Upper lobe of right lung (tissue), 1 donor: ENCODE measurements at regions not wholly inside any gene's neighbourhood (a gene's known extent, or its start where the extent isn't known, plus 50 kb on each side); places are given as distances from the start of the nearest gene placed in this dataset.

Source experiments
- ATAC-seq: fragments of 200-7000 bp; cut with Tn5 transposase; one replicate; pipeline ENCODE4 v1.9.1; 2020; ENCODE audit warnings: mild to moderate bottlenecking, moderate library complexity
- DNase-seq: peaks from one replicate; pipeline ENCODE4 v3.0.0-alpha.2; 2020
- H3K27ac ChIP-seq: fragments of 200-600 bp; one replicate; pipeline ENCODE4 v1.8.0; 2022
- H3K27me3 ChIP-seq: fragments of 200-600 bp; one replicate; pipeline ENCODE4 v1.8.0; 2022; ENCODE audit warnings: mild to moderate bottlenecking
- H3K36me3 ChIP-seq: fragments of 200-600 bp; one replicate; pipeline ENCODE4 v1.8.0; 2022
- H3K4me1 ChIP-seq: fragments of 200-600 bp; one replicate; pipeline ENCODE4 v1.8.0; 2022
- H3K4me3 ChIP-seq: fragments of 200-600 bp; one replicate; pipeline ENCODE4 v1.8.0; 2022; ENCODE audit warnings: mild to moderate bottlenecking
- H3K9me3 ChIP-seq: fragments of 200-600 bp; one replicate; pipeline ENCODE4 v1.8.0; 2022
- intact Hi-C: fragments of 100-400 bp; cut with DNase I; formaldehyde crosslinking; loops from one replicate; pipeline ENCODE4 v1.11.0; 2022
- TF ChIP-seq, protein P1 (sequence below): fragments of 200-600 bp; IDR thresholded peaks from one replicate; pipeline ENCODE4 v1.8.0; 2022; ENCODE audit warnings: antibody characterized with exemption
- donor health status: DM: no; HTN: yes; CAD: no; lungs with severe emphysema.

DNA sequence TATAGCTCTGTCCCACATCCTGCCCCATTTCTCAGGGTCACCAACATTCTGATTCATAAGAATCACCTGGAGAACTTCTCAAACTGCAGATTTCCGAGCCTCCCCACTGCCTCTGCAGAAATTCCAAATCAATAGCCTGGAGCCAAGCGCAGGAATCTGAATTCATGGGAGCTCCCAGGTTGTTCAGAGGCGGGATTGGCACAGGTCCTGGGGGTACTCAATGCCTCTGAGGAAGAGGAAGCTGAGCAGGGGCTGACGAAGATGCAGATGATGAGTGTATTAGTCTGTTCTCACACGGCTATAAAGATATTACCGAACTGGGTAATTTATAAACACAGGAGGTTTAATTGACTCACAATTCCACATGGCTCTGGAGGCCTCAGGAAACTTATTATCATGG is 455.5 kb downstream of the MATN1 start:
- TF ChIP-seq, protein P1, sequence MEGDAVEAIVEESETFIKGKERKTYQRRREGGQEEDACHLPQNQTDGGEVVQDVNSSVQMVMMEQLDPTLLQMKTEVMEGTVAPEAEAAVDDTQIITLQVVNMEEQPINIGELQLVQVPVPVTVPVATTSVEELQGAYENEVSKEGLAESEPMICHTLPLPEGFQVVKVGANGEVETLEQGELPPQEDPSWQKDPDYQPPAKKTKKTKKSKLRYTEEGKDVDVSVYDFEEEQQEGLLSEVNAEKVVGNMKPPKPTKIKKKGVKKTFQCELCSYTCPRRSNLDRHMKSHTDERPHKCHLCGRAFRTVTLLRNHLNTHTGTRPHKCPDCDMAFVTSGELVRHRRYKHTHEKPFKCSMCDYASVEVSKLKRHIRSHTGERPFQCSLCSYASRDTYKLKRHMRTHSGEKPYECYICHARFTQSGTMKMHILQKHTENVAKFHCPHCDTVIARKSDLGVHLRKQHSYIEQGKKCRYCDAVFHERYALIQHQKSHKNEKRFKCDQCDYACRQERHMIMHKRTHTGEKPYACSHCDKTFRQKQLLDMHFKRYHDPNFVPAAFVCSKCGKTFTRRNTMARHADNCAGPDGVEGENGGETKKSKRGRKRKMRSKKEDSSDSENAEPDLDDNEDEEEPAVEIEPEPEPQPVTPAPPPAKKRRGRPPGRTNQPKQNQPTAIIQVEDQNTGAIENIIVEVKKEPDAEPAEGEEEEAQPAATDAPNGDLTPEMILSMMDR: no peak
- intact Hi-C loops: no loop called here
- Histone ChIP-seq H3K27ac (no peak overlapping the region), H3K9me3 (no peaks in the 10 kb centered on the region), H3K27me3 (peaks cover 9% of the 10 kb centered on the region), H3K36me3 (no peaks in the 10 kb centered on the region), H3K4me1 (no peaks in the 10 kb centered on the region), H3K4me3 (no peak overlapping the region)
- ATAC-seq: no peak
- DNase-seq: no peak

DNA sequence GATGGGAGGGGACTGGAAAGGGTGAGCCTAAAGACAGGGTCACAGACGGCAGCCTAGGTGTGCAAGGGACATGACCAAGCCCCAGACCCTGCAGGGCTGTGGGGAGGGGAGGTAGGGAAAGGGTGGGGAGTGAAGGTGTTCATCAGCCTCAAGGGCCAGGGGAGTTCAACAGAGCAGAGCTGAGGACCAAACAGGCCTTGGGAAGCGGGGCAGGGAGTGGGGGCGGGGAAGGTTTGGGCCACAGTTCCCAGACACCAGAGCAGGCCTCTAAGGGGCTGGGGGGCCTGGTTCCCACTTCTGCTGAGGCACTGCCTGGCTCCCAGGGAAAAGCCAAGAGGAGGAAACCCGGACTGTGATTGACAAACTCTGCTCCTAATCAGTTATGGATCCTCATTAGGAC is 456.3 kb downstream of the MATN1 start:
- no peak for DNase-seq
- H3K4me3 ChIP-seq: no peak overlapping the region
- H3K27me3 ChIP-seq: peaks cover 9% of the 10 kb centered on the region
- H3K36me3 ChIP-seq: no peaks in the 10 kb centered on the region
- intact Hi-C loops: no loop called here
- TF ChIP-seq, protein P1: no peak
- no peak for ATAC-seq
- H3K9me3 ChIP-seq: no peaks in the 10 kb centered on the region
- no peak overlapping the region for H3K27ac ChIP-seq
- H3K4me1 ChIP-seq: no peaks in the 10 kb centered on the region

DNA sequence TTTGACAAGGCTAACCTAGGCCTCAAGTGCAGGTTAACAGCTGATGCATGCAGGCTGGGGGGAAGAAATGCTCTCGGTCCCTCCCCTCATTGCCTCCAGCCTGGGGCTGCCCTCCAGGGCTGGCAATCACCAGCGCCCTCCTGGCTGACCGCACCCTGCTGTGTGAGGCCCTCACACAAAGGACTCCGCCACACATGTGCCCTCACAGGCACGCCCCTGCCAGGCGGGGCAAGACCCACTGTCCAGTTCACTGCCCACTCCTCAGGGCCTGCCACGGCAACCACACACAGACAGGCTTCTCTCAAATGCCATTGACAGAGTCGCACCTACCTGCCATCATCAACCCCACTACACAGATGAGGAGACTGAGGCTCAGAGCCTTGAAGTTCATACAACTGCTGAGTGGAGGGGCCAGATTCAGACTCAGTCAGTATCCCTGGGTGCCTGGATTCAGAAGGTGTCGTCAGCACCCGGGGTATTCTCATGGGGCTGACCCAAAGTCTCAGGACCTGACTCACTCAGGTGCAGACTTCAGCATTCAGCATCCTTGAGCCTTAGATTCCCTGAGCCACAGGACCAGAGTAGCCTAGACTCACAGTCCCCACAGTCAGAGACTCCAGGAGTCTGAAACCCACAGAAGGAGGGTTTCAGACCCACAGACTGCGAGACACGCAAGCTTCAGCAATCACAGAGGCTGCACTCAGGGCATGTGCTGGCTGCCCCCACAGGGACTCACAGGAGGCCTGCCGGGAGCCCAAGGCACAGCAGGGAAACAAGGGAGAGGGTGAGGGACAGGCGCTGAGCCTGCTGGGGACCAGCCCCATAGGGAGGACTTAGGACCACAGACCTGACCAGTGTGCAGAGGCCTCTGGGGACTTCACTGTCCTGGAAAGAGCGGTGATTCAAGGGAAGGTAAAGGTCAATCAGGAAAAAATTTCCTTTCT is 458.0 kb downstream of the MATN1 start:
- Histone ChIP-seq H3K4me1 (no peaks in the 10 kb centered on the region), H3K27ac (no peak overlapping the region), H3K36me3 (no peaks in the 10 kb centered on the region), H3K4me3 (no peak overlapping the region), H3K9me3 (no peaks in the 10 kb centered on the region), H3K27me3 (peaks cover 9% of the 10 kb centered on the region)
- ATAC-seq (no peak), DNase-seq (no peak)
- intact Hi-C loops: no loop called here
- TF ChIP-seq, protein P1: no peak

DNA sequence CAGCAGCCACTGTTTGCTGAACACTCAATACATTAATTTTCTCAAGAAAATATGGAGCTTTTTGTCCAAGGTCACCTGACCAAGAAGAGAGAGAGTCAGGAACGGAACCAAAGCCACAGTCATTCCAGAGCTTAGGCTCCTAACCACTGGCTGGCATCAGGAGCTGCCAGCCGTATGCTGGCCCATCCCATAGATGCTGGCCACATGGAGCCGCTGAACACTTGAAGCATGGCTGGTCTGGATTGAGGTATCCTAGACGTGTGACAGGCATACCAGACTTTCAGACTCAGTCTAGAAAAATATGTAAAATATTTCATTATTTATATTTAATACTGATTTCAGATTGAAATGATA is 458.7 kb downstream of the MATN1 start:
- Histone ChIP-seq H3K27ac (no peak overlapping the region), H3K9me3 (no peaks in the 10 kb centered on the region), H3K4me1 (no peaks in the 10 kb centered on the region), H3K27me3 (peaks cover 9% of the 10 kb centered on the region), H3K36me3 (no peaks in the 10 kb centered on the region), H3K4me3 (no peak overlapping the region)
- TF ChIP-seq, protein P1: no peak
- intact Hi-C loops: no loop called here
- DNase-seq (no peak), ATAC-seq (no peak)

DNA sequence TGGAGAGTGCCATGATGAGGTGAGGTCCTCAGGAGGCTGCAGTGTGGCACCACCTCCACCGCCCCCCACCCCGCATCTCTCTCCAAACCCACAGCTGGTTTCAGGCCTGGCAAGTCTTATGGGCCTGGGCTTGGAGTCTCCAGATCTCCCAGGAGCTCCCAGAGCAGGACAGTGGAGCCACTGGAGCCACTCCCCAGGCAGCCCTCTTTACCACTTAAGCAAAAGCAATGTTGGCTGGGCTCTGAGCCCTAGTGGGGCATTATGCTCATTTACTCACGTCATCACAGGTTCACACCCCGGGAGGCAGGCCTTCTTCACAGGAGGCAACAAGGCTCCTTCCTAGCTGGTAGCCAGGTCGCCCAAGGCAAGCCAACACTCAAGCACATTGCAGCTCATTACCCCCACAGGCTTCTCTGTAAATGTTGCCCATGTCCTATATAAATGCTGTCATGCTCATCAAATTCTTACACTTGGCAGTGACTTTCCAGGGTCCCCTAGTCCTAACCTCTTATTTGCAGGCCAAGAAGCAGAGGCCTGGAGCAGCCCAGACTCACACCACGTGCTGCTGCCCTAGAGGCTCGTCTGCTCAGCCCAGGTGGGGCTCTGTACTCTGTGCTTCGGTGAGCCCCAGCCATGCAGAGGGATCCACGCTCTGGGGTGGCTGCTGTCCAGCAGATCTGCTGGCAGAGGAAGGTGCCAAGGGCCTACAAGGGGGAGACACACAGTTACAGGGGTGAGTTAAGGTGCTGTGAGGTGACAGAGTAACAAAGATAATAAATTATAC is 459.3 kb downstream of the MATN1 start:
- no peaks in the 10 kb centered on the region for H3K36me3 ChIP-seq
- H3K27me3 ChIP-seq: peaks cover 9% of the 10 kb centered on the region
- DNase-seq (no peak), ATAC-seq (no peak)
- H3K9me3 ChIP-seq: no peaks in the 10 kb centered on the region
- intact Hi-C loops: no loop called here
- no peaks in the 10 kb centered on the region for H3K4me1 ChIP-seq
- TF ChIP-seq, protein P1: no peak
- no peak overlapping the region for H3K4me3 ChIP-seq
- H3K27ac ChIP-seq: no peak overlapping the region
